ENCODE measurements at regions not wholly inside any gene's neighbourhood (a gene's known extent, or its start where the extent isn't known, plus 50 kb on each side); places are given as distances from the start of the nearest gene placed in this dataset.

- Histone ChIP-seq H3K4me3 (ENCODE audit: low read depth, low read length) (no peak overlapping the region), H3K27me3 (ENCODE audit: control insufficient read depth, insufficient read depth, low read length) (no peaks in the 10 kb centered on the region), H3K36me3 (ENCODE audit: control insufficient read depth, insufficient read depth, low read length) (no peaks in the 10 kb centered on the region)
- DNase-seq (ENCODE audit: low read depth) = no peak
- CTCF ChIA-PET = no interaction called here
- POLR2A ChIA-PET = no interaction called here
- no peak for TF ChIP-seq CTCF (IDR thresholded peaks at IDR 0.05; ENCODE audit: insufficient read depth, low read depth, low read length)
These were observed 782.8 kb downstream of the BCL11A start for GRCh38 chr2:59770651-59771050.

- POLR2A ChIA-PET = no interaction called here
- no peak for TF ChIP-seq CTCF (IDR thresholded peaks at IDR 0.05; ENCODE audit: insufficient read depth, low read depth, low read length)
- CTCF ChIA-PET = no interaction called here
- no peaks in the 10 kb centered on the region for H3K36me3 ChIP-seq (ENCODE audit: control insufficient read depth, insufficient read depth, low read length)
- H3K4me3 ChIP-seq (ENCODE audit: low read depth, low read length) = no peak overlapping the region
- no peak for DNase-seq (ENCODE audit: low read depth)
- H3K27me3 ChIP-seq (ENCODE audit: control insufficient read depth, insufficient read depth, low read length) = no peaks in the 10 kb centered on the region
These were observed 791.5 kb downstream of the BCL11A start for GRCh38 chr2:59761966-59762365.

GRCh38 chr2:59756150-59756549, 797.3 kb downstream of the BCL11A start:
- CTCF ChIA-PET = interaction anchor here (0.6 kb wide), 1 partner anchor 31 kb away, joined by 3 read pairs; no protein-coding TSS in a partner anchor
- POLR2A ChIA-PET = no interaction called here
- no peak for DNase-seq (ENCODE audit: low read depth)
- Histone ChIP-seq H3K36me3 (ENCODE audit: control insufficient read depth, insufficient read depth, low read length) (no peaks in the 10 kb centered on the region), H3K4me3 (ENCODE audit: low read depth, low read length) (no peak overlapping the region), H3K27me3 (ENCODE audit: control insufficient read depth, insufficient read depth, low read length) (no peaks in the 10 kb centered on the region)
- no peak for TF ChIP-seq CTCF (IDR thresholded peaks at IDR 0.05; ENCODE audit: insufficient read depth, low read depth, low read length)

- ChIA-PET CTCF (no interaction called here), POLR2A (no interaction called here)
- H3K36me3 ChIP-seq (ENCODE audit: control insufficient read depth, insufficient read depth, low read length) = no peaks in the 10 kb centered on the region
- H3K27me3 ChIP-seq (ENCODE audit: control insufficient read depth, insufficient read depth, low read length) = no peaks in the 10 kb centered on the region
- DNase-seq (ENCODE audit: low read depth) = no peak
- no peak for TF ChIP-seq CTCF (IDR thresholded peaks at IDR 0.05; ENCODE audit: insufficient read depth, low read depth, low read length)
- no peak overlapping the region for H3K4me3 ChIP-seq (ENCODE audit: low read depth, low read length)
These were observed 799.3 kb downstream of the BCL11A start for GRCh38 chr2:59754011-59754735.

GRCh38 chr2:59752512-59752911, 800.9 kb downstream of the BCL11A start:
- H3K27me3 ChIP-seq (ENCODE audit: control insufficient read depth, insufficient read depth, low read length) = no peaks in the 10 kb centered on the region
- no peak overlapping the region for H3K4me3 ChIP-seq (ENCODE audit: low read depth, low read length)
- TF ChIP-seq CTCF (IDR thresholded peaks at IDR 0.05; ENCODE audit: insufficient read depth, low read depth, low read length) = no peak
- DNase-seq (ENCODE audit: low read depth) = no peak
- ChIA-PET POLR2A (no interaction called here), CTCF (no interaction called here)
- no peaks in the 10 kb centered on the region for H3K36me3 ChIP-seq (ENCODE audit: control insufficient read depth, insufficient read depth, low read length)
